K562 (cell line): ENCODE measurements at regions not wholly inside any gene's neighbourhood (a gene's known extent, or its start where the extent isn't known, plus 50 kb on each side); places are given as distances from the start of the nearest gene placed in this dataset.

Source experiments
- ATF6 ChIP-seq: sonication (generic); formaldehyde crosslinking; IDR thresholded peaks from 2 replicates; pipeline ENCODE4 v1.4.0; 2020; ENCODE audit warnings: mild to moderate bottlenecking, missing genetic modification reagents
- FOXP4 ChIP-seq: sonication (generic); formaldehyde crosslinking; IDR thresholded peaks from 2 replicates; pipeline ENCODE4 v1.8.0; 2022; ENCODE audit warnings: mild to moderate bottlenecking, missing genetic modification reagents, borderline replicate concordance
- GATAD2A ChIP-seq: fragments of 450-650 bp; IDR thresholded peaks from 2 replicates; pipeline ENCODE4 v1.6.1; 2017
- ILF3 ChIP-seq: fragments of 450-650 bp; IDR thresholded peaks from 2 replicates; pipeline ENCODE4 v1.6.1; 2018; ENCODE audit warnings: antibody characterized with exemption, mild to moderate bottlenecking, moderate library complexity, borderline replicate concordance
- NCOR1 ChIP-seq: fragments of 450-650 bp; IDR thresholded peaks from 2 replicates; pipeline ENCODE4 v1.6.1; 2016; ENCODE audit warnings: mild to moderate bottlenecking, moderate library complexity
- SRSF1 ChIP-seq: fragments of 200-400 bp; formaldehyde crosslinking; IDR thresholded peaks from 2 replicates; pipeline ENCODE4 v1.6.1; 2017; ENCODE audit warnings: mild to moderate bottlenecking, low read depth, low read length, moderate library complexity
- TEAD1 ChIP-seq, 2 experiments: fragments of 450-650 bp in 1 of 2; sonication (generic) in 1 of 2; formaldehyde crosslinking; IDR thresholded peaks; 2 replicates each; pipeline versions ENCODE4 v1.4.0 to v1.8.0; 2020 to 2022; ENCODE audit warnings: mild to moderate bottlenecking in 2 of 2, missing genetic modification reagents in 1 of 2
- ZNF133 ChIP-seq: fragments of 250-450 bp; sonication (Bioruptor Pico); IDR thresholded peaks from 2 replicates; pipeline ENCODE4 v1.4.0; 2020; ENCODE audit warnings: mild to moderate bottlenecking
- ZNF354B ChIP-seq: fragments of 250-450 bp; sonication (Bioruptor Pico); IDR thresholded peaks from 2 replicates; pipeline ENCODE4 v1.4.0; 2020
- ZNF592 ChIP-seq: fragments of 450-650 bp; IDR thresholded peaks from 2 replicates; pipeline ENCODE4 v1.6.1; 2017; ENCODE audit warnings: antibody characterized with exemption, mild to moderate bottlenecking

- TF ChIP-seq ZNF592 (no peak), TEAD1 (CRISPR knock-in tag; IDR thresholded peaks at IDR 0.05) (no peak), SRSF1 (no peak), GATAD2A (no peak), ZNF133 (no peak), NCOR1 (no peak), ILF3 (no peak), FOXP4 (CRISPR knock-in tag) (no peak), ATF6 (CRISPR knock-in tag) (no peak), ZNF354B (CRISPR knock-in tag) (no peak)
Observed at GRCh38 chr14:49991491-49991890, 98.6 kb downstream of the ARF6 start (continued).
